ENCODE measurements at regions not wholly inside any gene's neighbourhood (a gene's known extent, or its start where the extent isn't known, plus 50 kb on each side); places are given as distances from the start of the nearest gene placed in this dataset.
"Not testable (repeated sequence)": the region's sequence is repeated elsewhere in the genome, so short reads cannot be mapped to it uniquely, and the experiment has no call there.

DNA sequence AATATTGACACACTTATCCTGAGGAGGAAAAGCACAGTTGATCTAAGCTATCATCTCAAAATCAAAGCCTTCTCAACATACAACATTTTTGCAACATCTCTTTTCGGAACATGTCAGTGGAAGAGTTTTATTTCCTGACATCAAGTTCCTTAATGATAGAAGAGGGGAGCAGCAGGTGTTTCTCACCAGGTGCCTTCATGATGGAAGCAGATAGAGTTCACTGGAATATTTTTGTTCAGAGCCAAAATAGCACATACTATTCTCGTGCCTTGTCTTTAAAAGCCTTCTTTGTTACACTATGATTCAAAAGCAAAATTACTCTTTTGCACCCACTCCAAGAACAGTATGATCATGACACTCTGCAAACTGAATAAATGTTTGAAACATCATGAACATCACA lies 176.9 kb upstream of the CCNG1 start:
- Mint-ChIP-seq H3K4me3 (ENCODE audit: unreplicated experiment) (no peak overlapping the region), H3K4me1 (ENCODE audit: low read depth, unreplicated experiment) (peaks cover 4% of the 10 kb centered on the region), H3K27me3 (ENCODE audit: insufficient read depth, unreplicated experiment) (peaks cover 5% of the 10 kb centered on the region), H3K9me3 (ENCODE audit: unreplicated experiment) (no peaks in the 10 kb centered on the region), H3K27ac (ENCODE audit: unreplicated experiment) (no peak overlapping the region), H3K36me3 (ENCODE audit: insufficient read depth, unreplicated experiment) (no peaks in the 10 kb centered on the region)
- POLR2A ChIA-PET = no interaction called here
- Histone ChIP-seq H3K36me3 (ENCODE audit: control insufficient read depth, insufficient read depth, low read length) (no peaks in the 10 kb centered on the region), H3K4me3 (ENCODE audit: low read depth, low read length) (no peak overlapping the region), H3K4me1 (no peaks in the 10 kb centered on the region), H3K27me3 (replicated peaks; ENCODE audit: control insufficient read depth, insufficient read depth, low read length) (no peaks in the 10 kb centered on the region), H3K9me3 (no peaks in the 10 kb centered on the region)
- DNase-seq = no peak
- BruUV-seq (replicated peaks) = no TSS peak
- CTCF ChIA-PET = no interaction called here
- no peak for TF ChIP-seq CTCF (IDR thresholded peaks at IDR 0.05; ENCODE audit: insufficient read depth in 1 of 2, low read depth in 1 of 2, low read length in 1 of 2, severe bottlenecking in 1 of 2, unreplicated experiment in 1 of 2)
- intact Hi-C loops (cut with micrococcal nuclease; ENCODE audit: unreplicated experiment) = no loop called here

GRCh38 chr5:163260961-163261360 lies 176.4 kb upstream of the CCNG1 start:
- POLR2A ChIA-PET = no interaction called here
- Histone ChIP-seq H3K9me3 (no peaks in the 10 kb centered on the region), H3K4me1 (no peaks in the 10 kb centered on the region), H3K27me3 (replicated peaks; ENCODE audit: control insufficient read depth, insufficient read depth, low read length) (no peaks in the 10 kb centered on the region), H3K36me3 (ENCODE audit: control insufficient read depth, insufficient read depth, low read length) (no peaks in the 10 kb centered on the region), H3K4me3 (ENCODE audit: low read depth, low read length) (no peak overlapping the region)
- BruUV-seq (replicated peaks) = no TSS peak
- Mint-ChIP-seq H3K27me3 (ENCODE audit: insufficient read depth, unreplicated experiment) (peaks cover 8% of the 10 kb centered on the region), H3K27ac (ENCODE audit: unreplicated experiment) (no peak overlapping the region), H3K9me3 (ENCODE audit: unreplicated experiment) (no peaks in the 10 kb centered on the region), H3K4me1 (ENCODE audit: low read depth, unreplicated experiment) (peaks cover 4% of the 10 kb centered on the region), H3K36me3 (ENCODE audit: insufficient read depth, unreplicated experiment) (no peaks in the 10 kb centered on the region), H3K4me3 (ENCODE audit: unreplicated experiment) (no peak overlapping the region)
- TF ChIP-seq CTCF (IDR thresholded peaks at IDR 0.05; ENCODE audit: insufficient read depth in 1 of 2, low read depth in 1 of 2, low read length in 1 of 2, severe bottlenecking in 1 of 2, unreplicated experiment in 1 of 2) = no peak
- no peak for DNase-seq
- CTCF ChIA-PET = no interaction called here
- intact Hi-C loops (cut with micrococcal nuclease; ENCODE audit: unreplicated experiment) = no loop called here

DNA sequence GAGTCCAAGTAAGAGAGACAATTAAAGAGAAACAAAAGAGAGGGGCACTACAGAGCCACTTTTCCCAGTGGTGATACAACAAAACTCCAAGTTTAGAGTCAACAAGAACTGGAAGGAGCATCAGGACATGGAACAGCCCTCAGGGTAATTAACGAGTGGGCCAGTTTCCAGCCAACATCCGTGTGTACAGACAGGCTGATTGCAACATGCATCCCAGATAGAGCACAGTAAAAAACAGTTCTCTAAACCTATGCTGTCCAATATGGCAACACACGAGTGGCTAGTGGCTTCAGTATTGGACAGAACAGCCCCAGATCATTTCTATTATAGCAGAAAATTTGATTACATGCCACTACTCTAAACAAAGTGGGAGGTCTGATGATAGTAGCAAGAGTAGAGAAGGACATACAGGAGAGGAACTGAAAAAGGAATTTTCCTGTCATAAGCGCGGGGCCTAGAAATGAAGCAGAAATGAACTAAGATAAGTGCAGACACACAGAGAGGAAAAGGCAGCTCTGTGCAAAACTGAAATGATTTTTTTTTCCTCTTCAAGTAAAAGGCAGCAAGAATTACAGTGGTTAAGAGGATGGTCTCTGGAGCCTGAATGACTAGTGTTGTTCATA lies 175.6 kb upstream of the CCNG1 start:
- intact Hi-C loops (cut with micrococcal nuclease; ENCODE audit: unreplicated experiment) = no loop called here
- Histone ChIP-seq H3K4me1 (no peaks in the 10 kb centered on the region), H3K36me3 (ENCODE audit: control insufficient read depth, insufficient read depth, low read length) (no peaks in the 10 kb centered on the region), H3K9me3 (no peaks in the 10 kb centered on the region), H3K4me3 (ENCODE audit: low read depth, low read length) (no peak overlapping the region), H3K27me3 (replicated peaks; ENCODE audit: control insufficient read depth, insufficient read depth, low read length) (no peaks in the 10 kb centered on the region)
- no peak overlapping the region for H3K27ac Mint-ChIP-seq (ENCODE audit: unreplicated experiment)
- no TSS peak for BruUV-seq (replicated peaks)
- H3K36me3 Mint-ChIP-seq (ENCODE audit: insufficient read depth, unreplicated experiment) = no peaks in the 10 kb centered on the region
- ChIA-PET CTCF (no interaction called here), POLR2A (no interaction called here)
- TF ChIP-seq CTCF (IDR thresholded peaks at IDR 0.05; ENCODE audit: insufficient read depth in 1 of 2, low read depth in 1 of 2, low read length in 1 of 2, severe bottlenecking in 1 of 2, unreplicated experiment in 1 of 2) = no peak
- H3K27me3 Mint-ChIP-seq (ENCODE audit: insufficient read depth, unreplicated experiment) = peaks cover 8% of the 10 kb centered on the region
- H3K4me1 Mint-ChIP-seq (ENCODE audit: low read depth, unreplicated experiment) = peaks cover 4% of the 10 kb centered on the region
- no peak overlapping the region for H3K4me3 Mint-ChIP-seq (ENCODE audit: unreplicated experiment)
- DNase-seq = no peak
- no peaks in the 10 kb centered on the region for H3K9me3 Mint-ChIP-seq (ENCODE audit: unreplicated experiment)

- DNase-seq; H3K36me3 Mint-ChIP-seq (ENCODE audit: insufficient read depth, unreplicated experiment); H3K9me3 ChIP-seq; BruUV-seq (replicated peaks); CTCF ChIA-PET; H3K4me3 ChIP-seq (ENCODE audit: low read depth, low read length); H3K36me3 ChIP-seq (ENCODE audit: control insufficient read depth, insufficient read depth, low read length); H3K4me3 Mint-ChIP-seq (ENCODE audit: unreplicated experiment); H3K27me3 Mint-ChIP-seq (ENCODE audit: insufficient read depth, unreplicated experiment); intact Hi-C loops (cut with micrococcal nuclease; ENCODE audit: unreplicated experiment); H3K9me3 Mint-ChIP-seq (ENCODE audit: unreplicated experiment); POLR2A ChIA-PET; H3K27me3 ChIP-seq (replicated peaks; ENCODE audit: control insufficient read depth, insufficient read depth, low read length); H3K4me1 Mint-ChIP-seq (ENCODE audit: low read depth, unreplicated experiment); H3K27ac Mint-ChIP-seq (ENCODE audit: unreplicated experiment); H3K4me1 ChIP-seq: not testable (repeated sequence)
Observed at GRCh38 chr5:163266249-163266648, 171.1 kb upstream of the CCNG1 start.

All from Caco-2 (cell line).